HEK293T (cell line): ENCODE measurements at regions not wholly inside any gene's neighbourhood (a gene's known extent, or its start where the extent isn't known, plus 50 kb on each side); places are given as distances from the start of the nearest gene placed in this dataset.

ENCODE experiments used
- CTCF ChIA-PET: fragments of 350-600 bp; formaldehyde crosslinking; extraction: SDS; loops from one replicate; lab custom pipeline; 2021; ENCODE audit warnings: antibody characterized with exemption, inconsistent platforms; lab: Yijun Ruan, JAX
- POLR2A ChIA-PET: fragments of 350-600 bp; formaldehyde crosslinking; extraction: SDS; loops from one replicate; lab custom pipeline; 2020; ENCODE audit warnings: antibody characterized with exemption, inconsistent platforms; lab: Yijun Ruan, JAX
- DNase-seq: peaks from one replicate; pipeline ENCODE4 v3.0.0; 2012; ENCODE audit warnings: mixed read lengths; ENCODE audit errors: extremely low spot score
- ARNT ChIP-seq: fragments of 450-650 bp; IDR thresholded peaks from 2 replicates; pipeline ENCODE4 v1.6.1; 2017; ENCODE audit warnings: mild to moderate bottlenecking
- BHLHE40 ChIP-seq: fragments of 450-650 bp; IDR thresholded peaks from 2 replicates; pipeline ENCODE4 v1.6.1; 2016; ENCODE audit warnings: mild to moderate bottlenecking, moderate library complexity, borderline replicate concordance
- CTBP1 ChIP-seq: fragments of 450-650 bp; IDR thresholded peaks from 2 replicates; pipeline ENCODE4 v1.6.1; 2016; ENCODE audit warnings: borderline replicate concordance
- ELF4 ChIP-seq: fragments of 450-650 bp; IDR thresholded peaks from 2 replicates; pipeline ENCODE4 v1.6.1; 2017; ENCODE audit warnings: antibody characterized with exemption
- FOXA1 ChIP-seq: fragments of 450-650 bp; IDR thresholded peaks from 2 replicates; pipeline ENCODE4 v1.6.1; 2016; ENCODE audit warnings: mild to moderate bottlenecking
- FOXK2 ChIP-seq: fragments of 450-650 bp; IDR thresholded peaks from 2 replicates; pipeline ENCODE4 v1.6.1; 2016; ENCODE audit warnings: mild to moderate bottlenecking
- FOXM1 ChIP-seq: fragments of 450-650 bp; IDR thresholded peaks from 2 replicates; pipeline ENCODE4 v1.6.1; 2017; ENCODE audit warnings: mild to moderate bottlenecking, borderline replicate concordance
- HDGF ChIP-seq: fragments of 450-650 bp; IDR thresholded peaks from 2 replicates; pipeline ENCODE4 v1.6.1; 2017; ENCODE audit warnings: antibody characterized with exemption, borderline replicate concordance
- L3MBTL2 ChIP-seq: fragments of 450-650 bp; conservative IDR thresholded peaks from 2 replicates; pipeline ENCODE4 v1.6.1; 2016; ENCODE audit warnings: mild to moderate bottlenecking
- LEF1 ChIP-seq: fragments of 450-650 bp; IDR thresholded peaks from 2 replicates; pipeline ENCODE4 v1.6.1; 2017; ENCODE audit warnings: mild to moderate bottlenecking, borderline replicate concordance
- NFRKB ChIP-seq: fragments of 450-650 bp; IDR thresholded peaks from 2 replicates; pipeline ENCODE4 v1.6.1; 2016; ENCODE audit warnings: mild to moderate bottlenecking, moderate library complexity
- SP1 ChIP-seq: fragments of 450-650 bp; IDR thresholded peaks from 2 replicates; pipeline ENCODE4 v1.6.1; 2017
- SUZ12 ChIP-seq: fragments of 450-650 bp; IDR thresholded peaks from 2 replicates; pipeline ENCODE4 v1.6.1; 2016; ENCODE audit warnings: mild to moderate bottlenecking
- TARDBP ChIP-seq: fragments of 450-650 bp; IDR thresholded peaks from 2 replicates; pipeline ENCODE4 v1.6.1; 2016
- ZNF384 ChIP-seq: fragments of 450-650 bp; IDR thresholded peaks from 2 replicates; pipeline ENCODE4 v1.6.1; 2016
- TF ChIP-seq, protein P1 (sequence below): fragments of 450-650 bp; IDR thresholded peaks from 2 replicates; pipeline ENCODE4 v1.6.1; 2016

GRCh38 chr4:26044524-26044923, 130.5 kb downstream of the SMIM20 start:
- TF ChIP-seq L3MBTL2 (no peak), ZNF384 (no peak), LEF1 (no peak), BHLHE40 (no peak), FOXM1 (no peak), SUZ12 (no peak), FOXK2 (no peak), HDGF (no peak), NFRKB (no peak), CTBP1 (no peak)
- TF ChIP-seq, protein P1, sequence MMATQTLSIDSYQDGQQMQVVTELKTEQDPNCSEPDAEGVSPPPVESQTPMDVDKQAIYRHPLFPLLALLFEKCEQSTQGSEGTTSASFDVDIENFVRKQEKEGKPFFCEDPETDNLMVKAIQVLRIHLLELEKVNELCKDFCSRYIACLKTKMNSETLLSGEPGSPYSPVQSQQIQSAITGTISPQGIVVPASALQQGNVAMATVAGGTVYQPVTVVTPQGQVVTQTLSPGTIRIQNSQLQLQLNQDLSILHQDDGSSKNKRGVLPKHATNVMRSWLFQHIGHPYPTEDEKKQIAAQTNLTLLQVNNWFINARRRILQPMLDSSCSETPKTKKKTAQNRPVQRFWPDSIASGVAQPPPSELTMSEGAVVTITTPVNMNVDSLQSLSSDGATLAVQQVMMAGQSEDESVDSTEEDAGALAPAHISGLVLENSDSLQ: no peak
- CTCF ChIA-PET: no interaction called here
- POLR2A ChIA-PET: no interaction called here
- DNase-seq: no peak

- ChIA-PET POLR2A (no interaction called here), CTCF (no interaction called here)
- no peak for TF ChIP-seq ARNT
- no peak for TF ChIP-seq SP1
- TF ChIP-seq NFRKB: no peak
- TF ChIP-seq BHLHE40: no peak
- TF ChIP-seq, protein P1: no peak
- TF ChIP-seq TARDBP: no peak
- TF ChIP-seq HDGF: no peak
- TF ChIP-seq CTBP1: no peak
- TF ChIP-seq ZNF384: no peak
- TF ChIP-seq FOXM1: no peak
- TF ChIP-seq FOXA1: no peak
- no peak for DNase-seq
Measured at GRCh38 chr4:26044983-26045382, 131.0 kb downstream of the SMIM20 start.

DNA sequence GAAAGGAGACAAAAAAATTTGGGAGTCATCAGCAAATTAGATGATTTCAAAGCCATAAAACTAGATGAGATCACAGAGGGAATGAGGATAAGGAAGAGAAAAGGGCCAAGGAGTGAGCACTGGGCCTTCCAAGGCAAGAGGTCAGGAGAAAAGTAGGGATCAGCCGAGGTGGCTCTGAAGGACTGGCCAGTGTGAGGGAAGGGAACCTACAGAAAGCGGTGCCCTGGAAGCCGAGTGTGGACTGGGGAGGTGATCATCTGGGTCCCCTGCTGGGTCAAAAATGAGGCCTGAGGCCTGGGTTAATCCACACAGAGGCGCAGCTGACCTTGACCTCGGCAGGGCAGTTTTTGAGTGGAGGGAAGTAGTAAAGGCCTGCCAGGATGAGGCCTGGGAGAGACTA, 133.8 kb downstream of the SMIM20 start:
- ChIA-PET POLR2A (no interaction called here), CTCF (no interaction called here)
- DNase-seq: no peak
- TF ChIP-seq FOXA1 (no peak), CTBP1 (no peak), BHLHE40 (no peak), L3MBTL2 (no peak), NFRKB (no peak), TARDBP (no peak)

- TF ChIP-seq HDGF: no peak
- no peak for TF ChIP-seq BHLHE40
- TF ChIP-seq FOXA1: no peak
- no peak for TF ChIP-seq FOXM1
- no peak for TF ChIP-seq ELF4
- no peak for TF ChIP-seq ZNF384
- TF ChIP-seq LEF1: no peak
- TF ChIP-seq SUZ12: no peak
- no peak for DNase-seq
- ChIA-PET CTCF (no interaction called here), POLR2A (no interaction called here)
Measured at GRCh38 chr4:26048378-26048882, 134.4 kb downstream of the SMIM20 start.

DNA sequence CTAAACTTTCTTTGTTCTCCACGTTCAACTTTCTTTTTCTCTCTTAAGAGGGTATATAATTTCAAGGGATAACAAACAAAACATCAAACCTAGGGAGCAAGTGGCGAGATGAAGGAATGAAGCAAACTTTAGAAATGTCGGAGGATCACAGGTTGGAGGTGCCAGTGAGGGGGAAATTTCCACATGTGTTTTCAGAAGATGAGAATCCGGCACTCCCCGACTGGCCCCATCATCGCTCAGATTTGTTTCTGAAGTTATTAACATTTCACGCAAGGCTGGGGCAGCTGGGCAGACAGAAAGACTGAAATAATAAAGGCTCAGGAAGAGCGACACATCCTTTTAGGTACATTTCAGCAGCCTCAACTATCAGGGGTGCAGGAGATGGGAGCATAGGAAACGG, 134.9 kb downstream of the SMIM20 start:
- ChIA-PET CTCF (no interaction called here), POLR2A (no interaction called here)
- DNase-seq: no peak
- TF ChIP-seq LEF1 (no peak), ZNF384 (no peak), NFRKB (no peak), SP1 (no peak), ARNT (no peak), FOXM1 (no peak), ELF4 (no peak), FOXA1 (no peak), FOXK2 (no peak)

DNA sequence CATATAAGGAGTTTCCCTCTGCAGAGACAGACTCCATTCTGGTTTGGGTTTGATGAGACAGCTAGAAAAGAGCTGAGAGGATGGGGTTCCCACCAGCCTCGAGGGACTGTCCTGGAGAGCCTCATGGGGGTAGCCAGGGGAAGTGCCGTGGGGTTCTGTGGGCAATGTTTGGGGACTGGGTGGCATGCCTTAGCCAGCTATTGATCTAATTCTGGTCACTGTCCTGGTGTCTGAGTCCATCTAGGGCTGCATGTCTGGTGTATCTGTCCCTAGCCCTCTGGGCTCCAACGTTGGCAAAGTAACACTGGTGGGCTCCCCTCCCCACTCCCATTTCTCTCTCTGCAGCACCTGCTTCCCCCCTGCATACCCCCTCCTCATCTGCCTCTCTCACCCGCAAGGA, 135.4 kb downstream of the SMIM20 start:
- DNase-seq: no peak
- TF ChIP-seq HDGF: no peak
- no peak for TF ChIP-seq CTBP1
- TF ChIP-seq TARDBP: no peak
- no peak for TF ChIP-seq ARNT
- TF ChIP-seq LEF1: no peak
- POLR2A ChIA-PET: no interaction called here
- CTCF ChIA-PET: no interaction called here

- TF ChIP-seq HDGF (no peak), CTBP1 (no peak), FOXA1 (no peak), FOXM1 (no peak), ZNF384 (no peak), SP1 (no peak), LEF1 (no peak), NFRKB (no peak), SUZ12 (no peak), BHLHE40 (no peak), FOXK2 (no peak), TARDBP (no peak), ELF4 (no peak), ARNT (no peak)
- TF ChIP-seq, protein P1: no peak
- ChIA-PET CTCF (no interaction called here), POLR2A (no interaction called here)
- no peak for DNase-seq
Measured at GRCh38 chr4:26050212-26050643, 136.2 kb downstream of the SMIM20 start.
